H9 (cell line): ENCODE measurements at regions not wholly inside any gene's neighbourhood (a gene's known extent, or its start where the extent isn't known, plus 50 kb on each side); places are given as distances from the start of the nearest gene placed in this dataset.

Source experiments
- DNase-seq: peaks from one replicate; pipeline ENCODE4 v3.0.0-alpha.2; 2017
- H2AFZ ChIP-seq: one replicate; pipeline ENCODE4 v1.6.1; 2013; ENCODE audit warnings: mild to moderate bottlenecking, low read length, control low read depth, moderate library complexity
- H2AK5ac ChIP-seq: 2 replicates; pipeline ENCODE4 v1.6.1; 2013; ENCODE audit warnings: low read length, control low read depth, mixed read lengths; ENCODE audit not compliant: insufficient read length
- H2BK120ac ChIP-seq: one replicate; pipeline ENCODE4 v1.6.1; 2013; ENCODE audit warnings: low read depth, mild to moderate bottlenecking, low read length, control low read depth, inconsistent platforms; ENCODE audit not compliant: poor library complexity, severe bottlenecking
- H2BK12ac ChIP-seq: 2 replicates; pipeline ENCODE4 v1.6.1; 2013; ENCODE audit warnings: low read length, control low read depth, mixed read lengths, low read depth; ENCODE audit not compliant: insufficient read length
- H2BK15ac ChIP-seq: 2 replicates; pipeline ENCODE4 v1.6.1; 2013; ENCODE audit warnings: low read depth, low read length, control low read depth
- H2BK20ac ChIP-seq: one replicate; pipeline ENCODE4 v1.6.1; 2013; ENCODE audit warnings: low read depth, mild to moderate bottlenecking, low read length, control low read depth, inconsistent platforms; ENCODE audit not compliant: poor library complexity, severe bottlenecking
- H2BK5ac ChIP-seq: 2 replicates; pipeline ENCODE4 v1.6.1; 2013; ENCODE audit warnings: low read length, control low read depth, mixed read lengths; ENCODE audit not compliant: insufficient read length
- H3K14ac ChIP-seq: 2 replicates; pipeline ENCODE4 v1.6.1; 2013; ENCODE audit warnings: low read length, control low read depth; ENCODE audit not compliant: insufficient read depth
- H3K18ac ChIP-seq: 2 replicates; pipeline ENCODE4 v1.6.1; 2013; ENCODE audit warnings: low read depth, mild to moderate bottlenecking, mixed read lengths, low read length, control low read depth; ENCODE audit not compliant: insufficient read length
- H3K23ac ChIP-seq: 2 replicates; pipeline ENCODE4 v1.6.1; 2013; ENCODE audit warnings: low read length, control low read depth, mixed read lengths, low read depth; ENCODE audit not compliant: insufficient read length
- H3K23me2 ChIP-seq: 2 replicates; pipeline ENCODE4 v1.6.1; 2013; ENCODE audit warnings: low read depth, mild to moderate bottlenecking, mixed read lengths, low read length, control low read depth; ENCODE audit not compliant: insufficient read length, poor library complexity, severe bottlenecking
- H3K27ac ChIP-seq: 2 replicates; pipeline ENCODE4 v1.5.1; 2013; ENCODE audit warnings: low read length, control low read depth, mixed read lengths, low read depth; ENCODE audit not compliant: insufficient read length
- H3K27me3 ChIP-seq: 2 replicates; pipeline ENCODE4 v1.6.1; 2013; ENCODE audit warnings: low read length, control low read depth, inconsistent platforms; ENCODE audit not compliant: insufficient read depth
- H3K4ac ChIP-seq: 2 replicates; pipeline ENCODE4 v1.6.1; 2013; ENCODE audit warnings: low read depth, mild to moderate bottlenecking, control low read depth, inconsistent platforms, low read length, moderate library complexity
- H3K4me1 ChIP-seq: 2 replicates; pipeline ENCODE4 v1.6.1; 2013; ENCODE audit warnings: low read length, control low read depth, inconsistent platforms; ENCODE audit not compliant: insufficient read depth
- H3K4me2 ChIP-seq: 2 replicates; pipeline ENCODE4 v1.6.1; 2013; ENCODE audit warnings: low read length, control low read depth, mixed read lengths; ENCODE audit not compliant: insufficient read length, insufficient read depth
- H3K56ac ChIP-seq: 2 replicates; pipeline ENCODE4 v1.6.1; 2013; ENCODE audit warnings: low read depth, mild to moderate bottlenecking, mixed read lengths, low read length, control low read depth; ENCODE audit not compliant: insufficient read length
- H3K79me1 ChIP-seq: 2 replicates; pipeline ENCODE4 v1.6.1; 2013; ENCODE audit warnings: low read depth, mild to moderate bottlenecking, moderate library complexity, low read length, control low read depth, inconsistent platforms; ENCODE audit not compliant: insufficient read depth, poor library complexity, severe bottlenecking
- H3K79me2 ChIP-seq: 2 replicates; pipeline ENCODE4 v1.6.1; 2013; ENCODE audit warnings: low read length, control low read depth, inconsistent platforms; ENCODE audit not compliant: insufficient read depth
- H3K9ac ChIP-seq: 2 replicates; pipeline ENCODE4 v1.6.1; 2013; ENCODE audit warnings: low read length, control low read depth, mixed read lengths; ENCODE audit not compliant: insufficient read length; ENCODE audit errors: extremely low read depth
- H3K9me3 ChIP-seq: one replicate; pipeline ENCODE4 v1.6.1; 2013; ENCODE audit warnings: low read depth, low read length, inconsistent platforms; ENCODE audit not compliant: control insufficient read depth
- H3T11ph ChIP-seq: one replicate; pipeline ENCODE4 v1.6.1; 2013; ENCODE audit warnings: mild to moderate bottlenecking, low read length, control low read depth, inconsistent platforms
- H4K20me1 ChIP-seq: one replicate; pipeline ENCODE4 v1.6.1; 2013; ENCODE audit not compliant: control insufficient read depth, insufficient read length, insufficient read depth
- H4K5ac ChIP-seq: 2 replicates; pipeline ENCODE4 v1.6.1; 2013; ENCODE audit warnings: low read depth, mild to moderate bottlenecking, mixed read lengths, low read length, control low read depth; ENCODE audit not compliant: insufficient read length
- H4K8ac ChIP-seq: replicated peaks from 2 replicates; pipeline ENCODE4 v1.6.1; 2013; ENCODE audit warnings: low read length, control low read depth, mixed read lengths, low read depth; ENCODE audit not compliant: insufficient read length
- H4K91ac ChIP-seq: 2 replicates; pipeline ENCODE4 v1.6.1; 2013; ENCODE audit warnings: low read depth, mild to moderate bottlenecking, moderate library complexity, mixed read lengths, low read length, control low read depth; ENCODE audit not compliant: insufficient read length
- H3K27ac Mint-ChIP-seq, 3 experiments: 2 replicates in 2 of 3; 3 replicates in 1 of 3; pipeline ENCODE4 v1.8.0; 2020 to 2021; ENCODE audit warnings: mixed read lengths in 3 of 3, mild to moderate bottlenecking in 1 of 3, moderate library complexity in 1 of 3
- H3K27me3 Mint-ChIP-seq: 2 replicates; pipeline ENCODE4 v1.8.0; 2021; ENCODE audit warnings: low read depth, mild to moderate bottlenecking, moderate library complexity, mixed read lengths
- H3K36me3 Mint-ChIP-seq, 3 experiments: 2 replicates in 2 of 3; 3 replicates in 1 of 3; pipeline ENCODE4 v1.8.0; 2020 to 2021; ENCODE audit warnings: low read depth in 3 of 3, mixed read lengths in 3 of 3; ENCODE audit not compliant: insufficient read depth in 1 of 3
- H3K4me1 Mint-ChIP-seq, 2 experiments: 2 replicates each; pipeline ENCODE4 v1.8.0; 2020; ENCODE audit warnings: mixed read lengths in 2 of 2
- H3K4me3 Mint-ChIP-seq, 2 experiments: 2 replicates in 1 of 2; 3 replicates in 1 of 2; pipeline ENCODE4 v1.8.0; 2020 to 2021; ENCODE audit warnings: mild to moderate bottlenecking in 2 of 2, mixed read lengths in 2 of 2, moderate library complexity in 1 of 2
- H3K9me3 Mint-ChIP-seq, 2 experiments: 2 replicates in 1 of 2; 3 replicates in 1 of 2; pipeline ENCODE4 v1.8.0; 2020; ENCODE audit warnings: mild to moderate bottlenecking in 2 of 2, mixed read lengths in 2 of 2, moderate library complexity in 1 of 2
- WGBS: extraction: QIAGEN DNeasy Blood & Tissue Kit; methylation state at CpG from one replicate; pipeline ENCODE4 v1.1.7; 2013; ENCODE audit warnings: missing lambda C conversion rate, low lambda C conversion rate, mixed read lengths; ENCODE audit not compliant: insufficient read length; ENCODE audit errors: extremely low coverage; 5-methylcytosine and 5-hydroxymethylcytosine counted together
- TF ChIP-seq, protein P1 (sequence below): fragments of 200-600 bp; sonication (generic); conservative IDR thresholded peaks from 3 replicates; pipeline ENCODE4 v1.8.0; 2021; ENCODE audit warnings: antibody characterized with exemption, mild to moderate bottlenecking

DNA sequence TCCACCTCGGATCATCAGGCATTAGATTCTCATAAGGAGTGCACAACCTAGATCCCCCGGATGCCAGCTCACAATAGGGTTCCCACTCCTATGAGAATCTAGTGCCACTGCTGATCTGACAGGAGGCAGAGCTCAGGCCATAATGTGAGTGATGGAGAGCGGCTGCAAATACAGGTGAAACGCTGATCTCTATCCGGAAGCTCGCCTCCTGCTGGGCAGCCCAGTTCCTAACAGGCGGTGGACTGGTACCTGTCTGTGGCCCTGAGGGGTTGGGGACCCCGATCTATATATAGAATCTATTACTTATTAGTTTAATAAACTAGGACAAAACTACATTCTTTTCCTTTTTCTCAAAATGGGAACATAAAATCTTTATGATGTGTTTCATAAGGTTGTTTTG, 741.9 kb downstream of the RFPL4B start:
- H2BK15ac ChIP-seq, result no peak overlapping the region
- H4K91ac ChIP-seq, result no peak overlapping the region
- no peak overlapping the region for H2BK120ac ChIP-seq
- H3K27ac Mint-ChIP-seq, result no peak overlapping the region
- peak; percentile 54 for DNase-seq
- no peak overlapping the region for H3K23ac ChIP-seq
- no peaks in the 10 kb centered on the region for H3K9me3 ChIP-seq
- H2BK5ac ChIP-seq, result no peak overlapping the region
- H3K14ac ChIP-seq, result no peak overlapping the region
- H3K56ac ChIP-seq, result no peak overlapping the region
- no peak overlapping the region for H2AFZ ChIP-seq
- WGBS, result no CpG with 5 or more reads among the region's 8 CpGs
- TF ChIP-seq, protein P1, sequence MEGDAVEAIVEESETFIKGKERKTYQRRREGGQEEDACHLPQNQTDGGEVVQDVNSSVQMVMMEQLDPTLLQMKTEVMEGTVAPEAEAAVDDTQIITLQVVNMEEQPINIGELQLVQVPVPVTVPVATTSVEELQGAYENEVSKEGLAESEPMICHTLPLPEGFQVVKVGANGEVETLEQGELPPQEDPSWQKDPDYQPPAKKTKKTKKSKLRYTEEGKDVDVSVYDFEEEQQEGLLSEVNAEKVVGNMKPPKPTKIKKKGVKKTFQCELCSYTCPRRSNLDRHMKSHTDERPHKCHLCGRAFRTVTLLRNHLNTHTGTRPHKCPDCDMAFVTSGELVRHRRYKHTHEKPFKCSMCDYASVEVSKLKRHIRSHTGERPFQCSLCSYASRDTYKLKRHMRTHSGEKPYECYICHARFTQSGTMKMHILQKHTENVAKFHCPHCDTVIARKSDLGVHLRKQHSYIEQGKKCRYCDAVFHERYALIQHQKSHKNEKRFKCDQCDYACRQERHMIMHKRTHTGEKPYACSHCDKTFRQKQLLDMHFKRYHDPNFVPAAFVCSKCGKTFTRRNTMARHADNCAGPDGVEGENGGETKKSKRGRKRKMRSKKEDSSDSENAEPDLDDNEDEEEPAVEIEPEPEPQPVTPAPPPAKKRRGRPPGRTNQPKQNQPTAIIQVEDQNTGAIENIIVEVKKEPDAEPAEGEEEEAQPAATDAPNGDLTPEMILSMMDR, result peak; percentile 67
- H3K79me2 ChIP-seq, result no peaks in the 10 kb centered on the region
- no peak overlapping the region for H2BK12ac ChIP-seq
- H3K4me2 ChIP-seq, result no peak overlapping the region
- H3K27me3 ChIP-seq, result no peaks in the 10 kb centered on the region
- no peaks in the 10 kb centered on the region for H3K4me1 ChIP-seq
- no peak overlapping the region for H4K5ac ChIP-seq
- no peaks in the 10 kb centered on the region for H3K79me1 ChIP-seq
- H3K36me3 Mint-ChIP-seq, result peaks cover 0 to 14% (median 3%) of the 10 kb centered on the region in 3 experiments; a peak in 4 of 7 replicates
- H3K23me2 ChIP-seq, result no peaks in the 10 kb centered on the region
- H2AK5ac ChIP-seq, result no peak overlapping the region
- no peaks in the 10 kb centered on the region for H3K27me3 Mint-ChIP-seq
- peaks cover 9 to 10% of the 10 kb centered on the region in 2 experiments; a peak in 4 of 5 replicates for H3K9me3 Mint-ChIP-seq
- no peak overlapping the region for H3K9ac ChIP-seq
- H3K4me1 Mint-ChIP-seq, result no peaks in the 10 kb centered on the region
- H4K20me1 ChIP-seq, result no peaks in the 10 kb centered on the region
- no peak overlapping the region for H3T11ph ChIP-seq
- no peak overlapping the region for H3K4me3 Mint-ChIP-seq
- H3K4ac ChIP-seq, result no peak overlapping the region
- no peak overlapping the region for H2BK20ac ChIP-seq
- H3K27ac ChIP-seq, result no peak overlapping the region
- no peak overlapping the region for H3K18ac ChIP-seq
- no peak overlapping the region for H4K8ac ChIP-seq
